ENCODE measurements at regions not wholly inside any gene's neighbourhood (a gene's known extent, or its start where the extent isn't known, plus 50 kb on each side); places are given as distances from the start of the nearest gene placed in this dataset.

DNA sequence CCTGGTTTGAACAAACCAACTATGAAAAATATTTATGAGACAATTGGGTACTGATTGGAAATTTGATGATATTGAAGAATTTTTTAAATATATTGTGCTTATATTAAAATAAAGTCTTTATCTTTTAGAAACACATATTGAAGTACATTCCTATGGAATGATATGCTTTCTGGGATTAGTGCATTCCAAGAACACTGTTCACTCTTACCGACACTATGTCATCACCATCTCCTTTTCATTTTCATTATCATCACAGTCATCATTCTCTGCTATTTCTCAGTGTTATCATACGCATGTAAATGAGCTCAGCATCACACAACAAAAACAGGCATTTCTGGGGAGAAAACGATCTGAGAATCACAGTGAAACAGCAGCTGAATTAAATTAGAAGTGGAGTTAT is 513.3 kb upstream of the CCDC196 start:
- BruUV-seq (replicated peaks) = no TSS peak
- H2BK120ac ChIP-seq (ENCODE audit: low read depth, low read length) = no peak overlapping the region
- intact Hi-C loops (cut with micrococcal nuclease) = no loop called here
- no peak overlapping the region for H3K4ac ChIP-seq (ENCODE audit: low read depth, low read length)
- no peak overlapping the region for H2AFZ ChIP-seq (replicated peaks; ENCODE audit: low read length, poor library complexity)
- H3K18ac ChIP-seq (ENCODE audit: low read depth, low read length) = no peak overlapping the region
- no peak overlapping the region for H3K14ac ChIP-seq (replicated peaks; ENCODE audit: low read depth, low read length)
- WGBS, 2 experiments (ENCODE audit: extremely low coverage in 2 of 2, insufficient read length in 1 of 2) = no CpG with 5 or more reads among the region's 3 CpGs
- H2BK20ac ChIP-seq (ENCODE audit: low read depth, low read length) = no peak overlapping the region
- no peaks in the 10 kb centered on the region for H3K79me1 ChIP-seq (ENCODE audit: low read depth in 1 of 2, low read length in 2 of 2)
- H2AK9ac ChIP-seq (replicated peaks; ENCODE audit: low read depth, low read length, poor library complexity) = no peak overlapping the region
- no peaks in the 10 kb centered on the region for H3K27me3 ChIP-seq (ENCODE audit: control insufficient read depth, insufficient read depth, low read length)
- H4K91ac ChIP-seq (ENCODE audit: insufficient read depth, low read depth, low read length) = no peak overlapping the region
- H3K4me2 ChIP-seq (ENCODE audit: low read depth, low read length) = no peak overlapping the region
- POLR2A ChIA-PET (ENCODE audit: unreplicated experiment) = no interaction called here
- no peaks in the 10 kb centered on the region for H3K9me1 ChIP-seq (ENCODE audit: insufficient read depth, low read length)
- no peak overlapping the region for H3K27ac ChIP-seq (ENCODE audit: insufficient read depth, low read length)
- in situ Hi-C loops (cut with MboI; ENCODE audit: low sequenced_read_pairs) = no loop called here
- DNase-seq (peak; percentile 44), ATAC-seq (ENCODE audit: low read depth) (no peak)
- no peak overlapping the region for H4K5ac ChIP-seq (ENCODE audit: low read depth, low read length)
- TF ChIP-seq SMC3 (IDR thresholded peaks at IDR 0.05; ENCODE audit: low read depth, low read length) (no peak), CEBPB (IDR thresholded peaks at IDR 0.05; ENCODE audit: low read depth, low read length) (peak; percentile 10; the same call in 1 of the 2 replicates)
- no peak overlapping the region for H3K23ac ChIP-seq (ENCODE audit: low read depth, low read length)
- no peak overlapping the region for H2AK5ac ChIP-seq (ENCODE audit: low read depth, low read length)
- no peak overlapping the region for H2BK5ac ChIP-seq (ENCODE audit: low read depth, low read length, poor library complexity, severe bottlenecking)
- H4K8ac ChIP-seq (ENCODE audit: low read depth in 2 of 2, low read length in 2 of 2) = no peak overlapping the region
- H3K36me3 ChIP-seq (ENCODE audit: control insufficient read depth, insufficient read depth, low read length) = no peaks in the 10 kb centered on the region
- no peak overlapping the region for H3K4me3 ChIP-seq (ENCODE audit: insufficient read depth, low read depth, low read length)
- no peak overlapping the region for H3K56ac ChIP-seq (ENCODE audit: extremely low read depth, insufficient read depth, low read length)
- peaks cover 5% of the 10 kb centered on the region; the same call in 1 of the 2 replicates for H3K9me3 ChIP-seq (ENCODE audit: control insufficient read depth, insufficient read depth, low read length)
- no peak overlapping the region for H2BK15ac ChIP-seq (ENCODE audit: low read depth, low read length)
- no peaks in the 10 kb centered on the region for H3K4me1 ChIP-seq (ENCODE audit: control insufficient read depth, insufficient read depth, low read length)
- no peaks in the 10 kb centered on the region for H4K20me1 ChIP-seq (ENCODE audit: insufficient read depth, low read length)
- no peak overlapping the region for H3K9ac ChIP-seq (ENCODE audit: low read depth, low read length)
- CTCF ChIA-PET = no interaction called here
- dilution Hi-C loops (cut with HindIII; ENCODE audit: low sequenced_read_pairs, unreplicated experiment) = no loop called here
